ENCODE measurements at regions not wholly inside any gene's neighbourhood (a gene's known extent, or its start where the extent isn't known, plus 50 kb on each side); places are given as distances from the start of the nearest gene placed in this dataset.

DNA sequence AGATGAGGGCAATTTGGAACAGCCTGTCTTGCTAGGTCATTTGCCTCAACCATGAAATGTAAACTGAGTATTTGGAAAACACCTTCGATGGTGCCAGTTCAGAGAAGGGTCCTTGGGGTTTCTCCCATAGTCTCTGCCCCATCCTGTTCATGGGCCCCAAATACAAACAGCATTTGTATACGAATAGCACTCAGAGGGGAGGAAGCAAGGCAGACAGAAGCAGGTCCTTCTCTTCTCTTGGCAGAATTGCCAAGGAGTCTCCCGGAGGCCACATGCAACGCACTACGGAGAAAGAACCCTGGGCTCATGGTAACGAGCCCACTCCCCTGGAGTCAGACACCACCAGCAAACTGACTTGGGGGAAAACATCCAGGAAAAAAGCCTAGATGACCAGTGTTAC is 162.1 kb downstream of the RAB11FIP2 start:
- POLR2A ChIA-PET = no interaction called here
- Mint-ChIP-seq H3K36me3 (ENCODE audit: low read depth) (no peaks in the 10 kb centered on the region), H3K4me3 (no peak overlapping the region), H3K9me3 (no peaks in the 10 kb centered on the region), H3K27me3 (peaks cover 3% of the 10 kb centered on the region), H3K4me1 (no peaks in the 10 kb centered on the region), H3K27ac (no peak overlapping the region)
- intact Hi-C loops (cut with micrococcal nuclease) = no loop called here
- CTCF ChIA-PET = no interaction called here
- no peak for ATAC-seq (ENCODE audit: low read depth)
- no peak for DNase-seq
- TF ChIP-seq, protein P1, sequence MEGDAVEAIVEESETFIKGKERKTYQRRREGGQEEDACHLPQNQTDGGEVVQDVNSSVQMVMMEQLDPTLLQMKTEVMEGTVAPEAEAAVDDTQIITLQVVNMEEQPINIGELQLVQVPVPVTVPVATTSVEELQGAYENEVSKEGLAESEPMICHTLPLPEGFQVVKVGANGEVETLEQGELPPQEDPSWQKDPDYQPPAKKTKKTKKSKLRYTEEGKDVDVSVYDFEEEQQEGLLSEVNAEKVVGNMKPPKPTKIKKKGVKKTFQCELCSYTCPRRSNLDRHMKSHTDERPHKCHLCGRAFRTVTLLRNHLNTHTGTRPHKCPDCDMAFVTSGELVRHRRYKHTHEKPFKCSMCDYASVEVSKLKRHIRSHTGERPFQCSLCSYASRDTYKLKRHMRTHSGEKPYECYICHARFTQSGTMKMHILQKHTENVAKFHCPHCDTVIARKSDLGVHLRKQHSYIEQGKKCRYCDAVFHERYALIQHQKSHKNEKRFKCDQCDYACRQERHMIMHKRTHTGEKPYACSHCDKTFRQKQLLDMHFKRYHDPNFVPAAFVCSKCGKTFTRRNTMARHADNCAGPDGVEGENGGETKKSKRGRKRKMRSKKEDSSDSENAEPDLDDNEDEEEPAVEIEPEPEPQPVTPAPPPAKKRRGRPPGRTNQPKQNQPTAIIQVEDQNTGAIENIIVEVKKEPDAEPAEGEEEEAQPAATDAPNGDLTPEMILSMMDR (IDR thresholded peaks at IDR 0.05) = no peak

DNA sequence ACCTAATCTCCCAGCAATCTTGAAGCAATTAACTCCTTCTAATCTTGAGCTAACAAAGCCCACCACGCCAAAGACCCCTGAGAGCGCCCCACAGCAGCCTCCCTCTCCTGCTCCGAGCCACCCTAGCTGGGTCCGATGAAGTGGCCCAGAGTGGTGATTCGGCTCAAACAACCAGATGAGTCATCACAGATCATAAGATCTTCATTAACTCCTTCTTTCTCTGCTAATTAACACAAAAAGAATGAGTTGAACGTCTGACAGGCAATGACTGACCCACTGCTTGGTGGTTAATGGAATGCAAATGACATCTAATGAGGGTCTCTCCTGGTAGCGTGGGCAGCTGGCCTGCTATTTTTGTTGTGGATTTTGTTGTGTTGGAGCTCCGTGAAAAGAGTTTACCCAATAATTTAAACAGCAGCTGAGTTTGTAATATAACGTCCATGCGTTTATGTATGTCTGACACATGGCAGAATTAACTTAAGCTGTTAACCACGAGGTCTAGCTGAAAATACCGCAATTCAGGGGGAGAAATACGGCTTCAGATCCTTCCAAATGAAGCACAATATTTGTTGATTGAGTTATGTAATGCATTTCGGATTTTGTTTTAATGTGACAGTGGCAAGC is 161.4 kb downstream of the RAB11FIP2 start:
- TF ChIP-seq, protein P1 (IDR thresholded peaks at IDR 0.05) = no peak
- Mint-ChIP-seq H3K27ac (no peak overlapping the region), H3K9me3 (no peaks in the 10 kb centered on the region), H3K36me3 (ENCODE audit: low read depth) (no peaks in the 10 kb centered on the region), H3K4me1 (no peaks in the 10 kb centered on the region), H3K4me3 (no peak overlapping the region), H3K27me3 (peaks cover 3% of the 10 kb centered on the region)
- DNase-seq = no peak
- no peak for ATAC-seq (ENCODE audit: low read depth)
- CTCF ChIA-PET = no interaction called here
- POLR2A ChIA-PET = no interaction called here
- intact Hi-C loops (cut with micrococcal nuclease) = no loop called here

DNA sequence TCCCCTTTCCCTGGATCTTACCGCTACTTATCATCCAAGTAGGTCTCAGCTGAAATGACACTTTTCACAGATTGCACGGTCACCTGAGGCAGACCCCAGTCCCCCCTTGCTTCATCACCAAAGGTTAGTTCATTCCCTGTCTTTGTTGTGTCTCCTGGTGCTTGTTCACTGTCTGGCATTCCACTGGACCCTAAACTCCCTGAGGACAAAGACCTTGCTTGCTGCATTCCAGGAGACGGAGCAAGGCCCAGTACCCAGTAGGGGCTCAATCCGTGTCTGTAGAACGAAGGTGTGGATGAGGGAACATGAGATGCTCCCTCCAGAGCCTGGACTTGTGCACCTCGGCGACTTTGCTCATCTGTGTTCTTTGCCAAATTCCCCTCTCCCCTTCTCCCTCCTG is 160.0 kb downstream of the RAB11FIP2 start:
- H3K9me3 Mint-ChIP-seq = no peaks in the 10 kb centered on the region
- no peaks in the 10 kb centered on the region for H3K36me3 Mint-ChIP-seq (ENCODE audit: low read depth)
- no peak for ATAC-seq (ENCODE audit: low read depth)
- ChIA-PET POLR2A (no interaction called here), CTCF (no interaction called here)
- no peaks in the 10 kb centered on the region for H3K27me3 Mint-ChIP-seq
- H3K4me1 Mint-ChIP-seq = no peaks in the 10 kb centered on the region
- DNase-seq = no peak
- TF ChIP-seq, protein P1 (IDR thresholded peaks at IDR 0.05) = no peak
- H3K4me3 Mint-ChIP-seq = no peak overlapping the region
- intact Hi-C loops (cut with micrococcal nuclease) = no loop called here
- H3K27ac Mint-ChIP-seq = no peak overlapping the region

DNA sequence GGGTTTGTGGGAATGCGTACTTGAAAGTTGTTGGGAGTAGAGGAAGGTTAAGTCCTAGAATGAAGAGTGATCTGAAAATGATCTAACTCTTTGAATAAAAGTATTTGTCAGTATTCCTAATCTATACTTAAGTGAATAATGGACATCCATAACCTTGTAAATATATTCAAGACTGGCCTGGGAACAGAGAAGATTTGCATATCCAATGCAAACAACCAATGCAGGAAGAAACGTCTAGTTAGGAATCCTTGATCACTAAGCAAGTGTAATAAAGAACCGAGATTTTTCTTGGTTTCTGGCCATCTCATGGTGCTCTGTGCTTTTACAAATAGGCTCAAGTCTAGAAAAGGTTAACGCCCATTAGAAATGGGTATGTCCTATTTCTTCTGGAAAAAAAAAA is 157.1 kb downstream of the RAB11FIP2 start:
- ATAC-seq (ENCODE audit: low read depth) = no peak
- Mint-ChIP-seq H3K4me1 (no peaks in the 10 kb centered on the region), H3K4me3 (no peak overlapping the region), H3K9me3 (no peaks in the 10 kb centered on the region), H3K27ac (no peak overlapping the region), H3K36me3 (ENCODE audit: low read depth) (no peaks in the 10 kb centered on the region), H3K27me3 (no peaks in the 10 kb centered on the region)
- intact Hi-C loops (cut with micrococcal nuclease) = no loop called here
- CTCF ChIA-PET = no interaction called here
- POLR2A ChIA-PET = no interaction called here
- DNase-seq = no peak
- TF ChIP-seq, protein P1 (IDR thresholded peaks at IDR 0.05) = no peak

DNA sequence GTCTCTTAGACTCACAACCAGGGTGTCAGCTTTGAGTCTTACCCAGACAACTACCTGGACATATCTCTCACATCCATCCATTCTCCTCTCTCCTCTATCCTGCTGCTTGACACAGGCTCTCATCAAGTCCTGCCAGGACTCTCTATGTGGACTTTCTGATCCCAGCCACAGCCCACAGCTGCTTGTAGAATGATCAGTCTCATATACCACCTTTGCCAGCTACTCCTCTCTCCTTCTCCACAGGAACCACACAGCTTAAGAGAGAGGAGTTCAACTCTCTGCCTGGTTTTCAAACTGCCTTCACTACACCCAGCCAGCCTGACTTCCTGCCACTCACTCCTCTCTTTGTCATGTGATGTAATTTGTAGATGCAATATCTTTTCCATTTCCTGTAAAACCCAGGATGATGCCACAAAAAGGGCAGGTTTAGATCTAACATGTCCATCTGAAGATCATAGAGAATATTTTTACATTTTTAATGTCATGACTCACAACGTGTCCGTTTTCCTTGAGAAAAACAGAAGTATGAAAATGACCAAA is 154.0 kb downstream of the RAB11FIP2 start:
- intact Hi-C loops (cut with micrococcal nuclease) = no loop called here
- Mint-ChIP-seq H3K27ac (no peak overlapping the region), H3K4me1 (no peaks in the 10 kb centered on the region), H3K27me3 (no peaks in the 10 kb centered on the region), H3K4me3 (no peak overlapping the region), H3K36me3 (ENCODE audit: low read depth) (no peaks in the 10 kb centered on the region), H3K9me3 (peaks cover 3% of the 10 kb centered on the region)
- ATAC-seq (ENCODE audit: low read depth) = no peak
- no peak for DNase-seq
- ChIA-PET CTCF (no interaction called here), POLR2A (no interaction called here)
- TF ChIP-seq, protein P1 (IDR thresholded peaks at IDR 0.05) = no peak

All from activated B cell treated with CpG ODN at 0.5 μM for 24 hours (primary cell).